ENCODE measurements at regions not wholly inside any gene's neighbourhood (a gene's known extent, or its start where the extent isn't known, plus 50 kb on each side); places are given as distances from the start of the nearest gene placed in this dataset.

DNA sequence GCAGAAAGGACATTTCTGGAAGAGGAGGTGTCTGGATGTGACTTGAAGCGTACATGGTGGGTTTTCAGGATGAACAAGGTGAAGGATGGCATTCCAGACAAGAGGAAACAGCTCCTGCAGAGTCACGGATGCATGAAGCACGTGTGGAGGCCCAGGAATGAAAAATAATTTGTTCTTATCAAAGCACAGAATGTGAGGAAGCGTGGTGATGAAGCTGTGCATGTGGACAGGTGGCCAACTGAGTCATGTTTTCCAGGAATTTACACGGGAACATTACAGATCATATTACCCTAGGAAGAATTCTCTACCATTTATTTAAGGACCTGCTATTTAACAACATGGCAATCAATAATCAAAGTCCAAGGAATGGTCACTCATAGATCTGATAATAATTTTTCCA is 413.2 kb upstream of the KLF6 start:
- DNase-seq (ENCODE audit: low read depth in 2 of 2): no peak

DNA sequence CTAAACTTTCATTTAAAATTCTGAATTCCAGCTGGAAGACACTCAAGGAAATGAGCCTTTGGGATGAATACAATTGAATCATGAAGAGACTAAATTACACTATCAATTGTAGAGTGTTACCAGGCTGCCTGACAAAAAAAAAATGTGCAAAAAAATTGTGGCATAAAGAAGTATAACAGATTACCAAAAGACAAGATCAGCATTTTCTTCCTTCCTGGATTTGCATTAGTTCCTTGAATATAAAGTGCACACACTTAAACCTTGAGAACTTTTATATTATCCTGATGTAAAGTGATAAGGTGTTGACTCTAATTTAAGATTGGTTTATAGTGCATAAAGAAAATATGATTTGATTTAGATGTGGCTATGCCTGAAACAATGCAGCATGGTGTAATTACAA is 412.7 kb upstream of the KLF6 start:
- DNase-seq (ENCODE audit: low read depth in 2 of 2): no peak

DNA sequence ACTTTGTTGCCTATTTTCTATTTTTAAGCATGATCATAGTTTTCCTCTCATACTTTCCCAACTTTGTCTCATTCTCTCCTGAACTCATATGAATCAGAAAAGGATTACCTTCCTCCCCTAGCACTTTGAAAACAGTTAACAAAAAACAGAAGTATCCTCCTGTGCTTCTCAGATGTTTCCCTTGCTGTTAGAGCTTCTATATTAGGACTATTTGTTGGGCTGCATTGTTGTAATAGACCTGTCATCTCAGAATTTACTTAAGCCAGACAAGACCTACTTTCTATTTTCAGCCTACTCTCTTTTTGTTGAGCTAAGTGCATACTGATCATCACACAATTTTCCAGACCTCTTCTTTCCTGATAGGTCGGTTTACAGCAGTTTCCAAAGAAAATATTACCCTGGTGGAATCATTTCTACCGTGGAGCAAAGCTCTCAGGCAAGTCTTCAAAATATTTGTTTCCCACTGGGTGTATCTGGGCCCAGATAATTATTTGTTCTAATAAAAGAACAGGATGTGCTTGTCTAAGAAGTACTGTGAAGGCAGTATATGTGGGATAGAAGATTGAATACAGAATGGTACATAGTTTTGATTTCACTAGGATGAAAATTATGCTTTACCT is 411.9 kb upstream of the KLF6 start:
- no peak for DNase-seq (ENCODE audit: low read depth in 2 of 2)

DNA sequence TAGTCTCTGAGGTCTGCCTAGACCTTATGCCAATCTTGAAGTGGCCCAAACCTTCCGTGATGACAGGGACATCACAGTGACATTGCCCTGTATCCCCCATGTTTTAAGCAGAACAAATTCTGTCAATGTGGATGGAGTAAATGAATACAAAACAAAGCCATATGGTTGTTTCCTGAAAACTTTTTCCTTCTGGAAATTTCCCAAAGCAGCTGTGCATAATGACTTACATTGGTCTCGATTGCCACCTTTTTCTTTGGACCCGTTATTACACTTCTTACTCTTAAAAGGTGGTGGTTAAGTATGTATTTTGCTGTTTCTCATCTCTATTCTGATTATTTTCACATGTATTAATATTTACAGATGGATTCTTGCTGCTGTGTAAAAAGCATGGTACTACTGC is 411.2 kb upstream of the KLF6 start:
- no peak for DNase-seq (ENCODE audit: low read depth in 2 of 2)

DNA sequence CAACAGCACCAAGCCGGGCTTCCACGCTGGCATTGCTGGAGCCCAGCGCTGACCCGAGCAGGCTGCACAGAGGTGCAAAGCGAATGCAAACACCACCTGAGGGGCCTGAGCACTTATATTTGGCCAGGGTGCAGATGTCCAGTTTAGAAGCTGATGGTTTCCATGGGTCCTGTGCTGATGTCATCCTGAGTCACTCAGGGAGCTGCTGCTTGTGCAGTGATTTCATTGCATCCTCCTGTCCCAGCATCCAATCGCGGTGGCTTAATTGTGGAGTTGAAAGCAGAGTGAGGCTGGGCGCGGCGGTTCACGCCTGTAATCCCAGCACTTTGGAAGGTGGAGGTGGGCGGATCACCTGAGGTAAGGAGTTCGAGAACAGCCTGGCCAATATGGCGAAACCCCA is 410.2 kb upstream of the KLF6 start:
- no peak for DNase-seq (ENCODE audit: low read depth in 2 of 2)

DNA sequence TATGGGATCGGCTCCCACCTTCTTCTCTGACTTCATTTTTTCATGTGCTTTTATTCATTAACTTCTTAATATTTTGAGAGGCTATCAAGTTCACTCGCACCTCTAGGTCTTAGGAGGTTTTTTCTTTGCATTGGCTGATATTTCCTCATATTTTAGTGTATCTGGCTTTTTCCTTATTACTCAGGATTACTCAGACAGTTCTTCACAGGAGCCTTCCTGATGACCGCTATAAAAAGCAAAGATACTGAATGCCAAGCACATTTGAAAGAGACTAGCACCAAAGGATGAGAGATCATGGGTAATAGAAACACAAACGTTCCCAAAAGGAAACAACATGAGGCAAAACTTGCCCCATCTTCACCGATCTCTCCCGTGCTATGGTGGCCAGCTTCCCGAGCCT is 409.2 kb upstream of the KLF6 start:
- DNase-seq (ENCODE audit: low read depth in 2 of 2): no peak

DNA sequence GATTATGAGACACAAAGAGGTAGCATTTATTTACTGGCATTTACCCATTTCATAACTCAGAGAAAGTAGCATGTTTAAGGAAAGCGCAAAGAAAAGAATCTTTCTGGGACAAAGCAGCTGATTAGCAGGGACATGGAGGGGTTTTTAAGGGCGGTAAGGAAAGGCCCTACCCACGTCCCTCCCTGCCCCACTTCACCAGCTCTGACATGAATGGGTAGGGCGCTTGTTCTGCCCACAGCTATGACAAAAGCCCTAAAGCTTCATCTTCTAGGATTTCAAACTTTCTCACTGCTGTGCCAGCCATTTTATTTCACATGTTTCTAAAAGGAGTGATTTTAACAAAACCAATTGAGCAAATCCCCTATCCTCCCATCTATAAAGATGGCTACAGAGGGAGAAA is 406.9 kb upstream of the KLF6 start:
- DNase-seq (ENCODE audit: low read depth in 2 of 2): no peak

DNA sequence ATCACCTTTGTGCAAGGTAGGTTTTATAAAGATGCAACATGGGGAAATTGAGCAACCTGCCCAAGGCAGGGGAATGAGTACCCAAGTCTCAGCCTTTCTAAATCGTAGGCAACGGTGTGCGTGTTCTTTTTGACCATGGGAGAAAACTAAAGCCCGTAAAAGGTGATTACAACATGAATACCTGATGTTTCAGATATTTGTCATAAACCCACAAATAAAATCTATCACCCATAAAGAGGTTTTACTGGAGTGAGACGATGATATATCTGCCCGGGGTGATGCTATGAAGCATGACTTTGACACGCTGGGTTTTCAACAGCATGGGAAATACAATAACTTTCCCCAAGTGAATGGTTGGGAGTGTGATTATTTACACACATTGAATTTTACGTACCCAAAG is 406.3 kb upstream of the KLF6 start:
- no peak for DNase-seq (ENCODE audit: low read depth in 2 of 2)

DNA sequence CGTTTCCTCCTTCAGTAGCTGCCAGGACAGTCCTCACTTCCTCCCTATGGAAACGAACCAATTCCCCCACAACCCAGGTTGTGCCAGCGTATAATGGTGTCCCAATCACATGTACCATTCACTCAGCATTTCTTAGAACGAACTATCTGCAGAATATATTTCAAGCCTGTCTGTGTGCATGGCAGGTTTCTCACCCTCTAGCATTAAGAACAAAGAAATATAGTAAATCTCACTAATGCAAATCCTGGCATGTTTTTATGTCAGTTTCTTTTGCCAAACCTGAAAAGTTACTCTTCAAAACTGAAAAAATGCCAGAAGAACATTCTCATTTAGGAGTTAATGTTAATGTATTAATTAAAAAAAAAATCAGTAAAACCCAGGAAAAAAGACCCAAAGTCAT is 405.9 kb upstream of the KLF6 start:
- DNase-seq (ENCODE audit: low read depth in 2 of 2): no peak

DNA sequence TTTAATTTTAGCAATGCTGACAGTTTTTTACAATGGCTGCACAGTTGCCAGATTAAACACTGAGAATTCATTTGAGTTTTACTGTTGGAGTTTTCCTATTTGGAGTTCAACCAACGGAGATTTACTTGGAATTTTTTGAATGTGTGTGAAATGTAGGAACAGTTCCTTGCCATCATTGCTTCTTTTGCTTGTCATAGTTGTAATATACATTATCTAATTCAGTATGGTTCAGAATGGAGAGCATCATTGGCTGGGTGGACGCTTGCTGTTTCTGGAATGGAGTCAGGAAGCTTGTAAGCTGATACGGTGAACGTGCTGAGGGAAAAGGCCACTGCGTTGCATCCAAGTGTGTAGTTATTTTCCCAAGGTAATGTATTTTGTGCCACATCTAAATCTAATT is 404.3 kb upstream of the KLF6 start:
- no peak for DNase-seq (ENCODE audit: low read depth in 2 of 2)

DNA sequence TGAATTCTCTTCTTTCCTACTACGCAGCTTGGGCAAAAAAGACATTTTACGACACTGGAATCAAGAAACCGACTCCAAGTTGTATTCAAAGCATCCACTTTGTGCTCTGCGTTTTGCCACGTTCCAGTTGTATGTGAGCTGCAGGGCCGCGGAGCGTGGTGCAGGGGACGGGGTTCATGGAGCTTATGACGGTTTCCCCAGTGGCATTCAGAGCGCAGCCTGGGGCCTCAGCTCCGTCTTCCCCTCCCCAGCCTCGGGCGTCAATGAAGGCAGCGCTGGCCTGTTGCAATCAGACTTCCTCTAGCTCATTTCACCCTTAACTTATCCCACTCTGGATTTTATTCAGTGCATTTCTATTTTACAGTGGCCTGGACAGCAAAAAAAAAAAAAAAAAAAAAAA is 403.4 kb upstream of the KLF6 start:
- no peak for DNase-seq (ENCODE audit: low read depth in 2 of 2)

DNA sequence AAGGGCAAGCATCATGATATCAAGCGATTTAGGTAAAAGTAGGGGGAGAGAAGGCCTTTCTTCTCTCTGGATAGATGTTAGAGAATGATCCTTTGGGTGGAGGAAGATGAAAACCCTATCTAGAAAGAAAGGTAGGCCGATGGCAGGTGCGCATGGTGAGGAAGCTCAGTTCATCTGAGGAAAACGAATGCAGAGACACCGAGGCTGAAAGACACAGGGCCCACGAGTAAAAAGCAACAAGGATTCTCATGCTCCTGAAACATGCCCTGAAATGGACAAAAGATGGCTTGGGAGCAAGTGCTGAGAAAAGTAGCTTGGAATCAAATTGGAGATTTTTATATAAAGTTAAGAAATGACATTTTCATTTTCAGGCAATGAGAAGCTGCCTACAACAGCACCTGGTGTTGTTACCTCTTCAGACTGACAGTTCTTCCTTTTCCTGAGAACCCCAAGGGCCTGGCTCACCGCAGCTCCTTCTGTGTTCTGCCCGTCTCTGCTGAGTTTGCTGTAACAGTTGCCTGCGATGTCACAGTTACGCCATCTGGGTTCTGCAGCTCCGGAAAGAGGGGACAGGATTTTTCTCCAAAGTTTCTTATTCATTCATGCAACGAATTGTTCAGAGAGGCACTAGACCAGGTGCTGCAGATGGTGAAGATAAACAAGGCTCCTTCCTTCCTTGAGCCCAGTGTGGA is 402.0 kb upstream of the KLF6 start:
- no peak for DNase-seq (ENCODE audit: low read depth in 2 of 2)

DNA sequence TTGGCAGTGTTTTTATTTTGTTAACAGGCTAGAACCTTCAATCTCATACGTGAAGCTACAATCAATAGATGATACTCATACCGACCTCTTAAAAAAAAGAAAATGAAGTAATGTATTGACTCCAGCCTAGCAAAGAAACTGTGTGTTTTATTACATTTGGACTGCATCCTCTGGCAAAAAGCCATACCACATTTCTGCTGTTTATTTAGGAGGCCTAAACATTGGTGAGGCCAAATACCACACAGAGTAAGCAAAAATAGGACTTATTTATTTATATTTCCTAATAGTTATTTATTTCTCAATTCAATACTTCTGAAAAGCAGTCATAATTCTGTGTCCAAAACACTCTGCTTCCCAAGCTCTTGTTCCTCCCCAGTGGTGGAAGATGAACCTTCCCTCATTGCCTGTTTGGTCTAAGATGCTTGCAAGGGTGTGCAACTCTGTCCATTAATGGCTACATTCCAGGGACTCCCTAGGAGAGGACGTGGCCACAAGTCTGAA is 398.8 kb upstream of the KLF6 start:
- DNase-seq (ENCODE audit: low read depth in 2 of 2): no peak

DNA sequence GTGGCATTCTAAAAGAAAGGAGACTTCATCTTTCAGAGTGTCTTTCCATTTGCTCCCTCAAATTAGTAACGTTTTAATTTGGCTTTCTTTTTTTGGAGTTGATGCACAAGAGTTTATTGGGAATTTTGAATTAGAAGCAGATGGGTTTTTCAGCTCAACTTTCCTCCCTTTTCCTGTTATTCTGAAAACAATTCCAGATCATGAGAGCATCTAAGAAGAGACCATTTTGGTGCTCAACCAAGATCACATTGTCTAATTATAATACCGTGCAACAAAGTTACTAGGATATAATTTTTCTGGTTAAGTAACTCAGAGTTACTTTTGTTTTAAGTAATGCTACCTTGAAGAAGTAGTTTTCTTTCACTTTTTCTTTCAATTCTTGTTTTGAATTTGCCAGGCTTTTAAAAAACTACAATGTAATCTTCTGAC is 396.6 kb upstream of the KLF6 start:
- DNase-seq (ENCODE audit: low read depth in 2 of 2): no peak

DNA sequence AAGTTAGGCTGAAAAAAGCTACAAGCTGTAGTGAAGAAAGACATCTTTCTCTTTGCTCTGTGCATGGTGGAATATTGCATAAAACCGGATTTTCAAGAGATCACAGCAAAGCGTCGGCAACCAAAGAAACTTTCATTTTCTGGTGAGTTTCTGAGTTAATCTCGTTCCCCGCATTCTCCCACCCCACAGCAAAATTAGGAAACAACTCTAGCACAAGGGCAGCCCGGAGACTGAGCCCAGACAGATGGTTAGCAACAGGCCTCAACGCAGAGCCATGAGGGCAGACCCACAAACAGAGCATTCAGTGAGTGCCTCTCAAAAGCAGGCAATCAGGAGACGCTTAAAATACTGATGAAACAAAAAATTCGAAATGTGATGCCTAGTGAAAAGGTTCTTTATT is 396.1 kb upstream of the KLF6 start:
- no peak for DNase-seq (ENCODE audit: low read depth in 2 of 2)

DNA sequence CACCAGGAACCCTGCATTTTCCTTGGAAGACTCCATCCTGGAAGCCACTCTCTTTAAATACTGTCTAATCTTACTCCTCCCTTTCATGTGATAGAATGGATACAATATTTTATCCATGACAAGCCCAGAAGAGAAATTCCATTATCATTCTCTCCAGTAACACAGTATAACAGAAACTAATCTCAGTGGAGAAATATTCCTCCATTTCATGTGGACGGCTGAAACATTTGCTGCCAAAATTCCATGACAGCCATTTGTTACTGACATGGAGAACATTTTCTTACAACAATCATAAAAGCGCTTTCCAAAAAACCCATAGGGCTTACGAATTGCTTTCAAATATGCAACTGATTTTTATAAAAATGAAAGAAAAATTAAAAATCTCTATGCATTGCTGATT is 392.8 kb upstream of the KLF6 start:
- no peak for DNase-seq (ENCODE audit: low read depth in 2 of 2)

DNA sequence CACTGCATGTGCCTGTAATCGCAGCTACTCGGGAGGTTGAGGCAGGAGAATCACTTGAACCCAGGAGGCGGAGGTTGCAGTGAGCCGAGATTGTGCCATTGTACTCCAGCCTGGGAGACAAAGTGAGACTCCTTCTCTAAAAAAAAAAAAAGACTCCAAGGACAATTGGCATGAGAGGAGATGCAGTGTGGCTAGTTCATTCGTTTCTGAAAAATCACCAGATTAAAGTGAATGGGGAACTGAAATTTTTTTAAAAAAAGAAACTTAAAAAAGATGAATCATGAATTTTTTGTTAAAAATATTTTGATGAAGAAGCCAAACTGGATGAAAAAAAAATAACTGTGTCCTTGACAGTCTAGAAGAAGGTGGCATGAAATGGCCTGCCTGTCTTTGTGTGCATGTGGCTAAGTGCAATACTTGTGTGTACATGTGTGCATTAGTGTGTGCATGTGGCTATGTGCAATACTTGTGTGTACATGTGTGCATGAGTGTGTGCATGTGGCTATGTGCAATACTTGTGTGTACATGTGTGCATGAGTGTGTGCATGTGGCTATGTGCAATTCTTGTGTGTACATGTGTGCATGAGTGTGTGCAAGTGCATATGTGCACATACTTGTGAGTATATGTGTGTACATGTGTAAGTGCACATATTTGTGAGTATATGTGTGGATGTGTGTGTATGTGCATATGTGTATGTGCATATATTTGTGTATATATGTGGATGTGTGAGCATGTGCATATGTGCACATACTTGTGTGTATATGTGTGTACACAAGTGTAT is 391.7 kb upstream of the KLF6 start:
- DNase-seq (ENCODE audit: low read depth in 2 of 2): no peak

DNA sequence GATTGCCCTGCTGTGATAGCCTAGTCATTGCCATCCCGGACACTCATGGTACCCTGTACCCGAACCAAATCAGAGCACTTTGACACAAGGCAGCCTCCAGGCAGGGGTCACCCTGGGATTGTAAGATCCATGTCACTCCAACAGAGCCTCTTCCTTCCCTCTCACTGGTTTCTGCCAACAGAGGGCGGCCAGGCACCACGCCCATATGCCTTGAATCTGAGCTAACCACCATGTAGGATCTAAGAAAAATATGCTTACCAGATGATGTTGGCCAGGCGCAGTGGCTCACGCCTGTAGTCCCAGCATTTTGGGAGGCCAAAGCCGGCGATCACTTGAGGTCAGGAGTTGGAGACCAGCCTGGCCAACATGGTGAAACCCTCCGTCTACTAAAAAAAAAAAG is 389.2 kb upstream of the KLF6 start:
- no peak for DNase-seq (ENCODE audit: low read depth in 2 of 2)

DNA sequence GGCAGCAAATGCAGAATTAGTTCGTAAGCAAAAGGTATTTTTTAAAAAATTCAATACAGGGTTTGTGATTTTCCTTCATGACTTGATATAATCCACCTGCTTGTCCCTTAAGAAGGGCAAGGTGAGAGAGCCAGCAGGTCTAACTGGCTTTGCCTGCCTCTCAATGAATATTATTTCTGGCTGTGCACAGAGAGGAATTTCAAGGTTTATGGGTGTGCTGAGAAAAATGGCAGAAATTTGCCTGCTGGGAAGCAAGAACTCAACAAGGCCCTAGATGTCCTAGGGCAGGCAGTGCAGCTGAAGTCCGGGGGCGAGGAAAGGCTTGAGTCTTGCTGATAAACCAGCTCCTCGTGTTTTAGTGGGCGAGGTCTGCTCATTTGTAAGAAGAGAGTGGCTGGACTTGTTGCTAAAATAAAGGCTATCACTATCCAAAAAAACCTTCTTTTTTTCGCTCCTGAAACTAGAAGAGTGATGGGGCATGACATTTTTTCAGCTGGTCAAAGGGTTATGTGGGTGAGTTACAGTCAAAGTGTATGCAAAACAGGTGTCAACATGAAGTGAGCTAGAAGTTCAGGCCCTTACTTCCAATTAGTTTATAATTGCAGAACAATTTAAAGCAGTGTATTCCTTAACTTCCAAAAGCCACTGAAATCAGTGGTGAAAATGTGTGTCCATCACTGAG is 385.8 kb upstream of the KLF6 start:
- no peak for DNase-seq (ENCODE audit: low read depth in 2 of 2)

DNA sequence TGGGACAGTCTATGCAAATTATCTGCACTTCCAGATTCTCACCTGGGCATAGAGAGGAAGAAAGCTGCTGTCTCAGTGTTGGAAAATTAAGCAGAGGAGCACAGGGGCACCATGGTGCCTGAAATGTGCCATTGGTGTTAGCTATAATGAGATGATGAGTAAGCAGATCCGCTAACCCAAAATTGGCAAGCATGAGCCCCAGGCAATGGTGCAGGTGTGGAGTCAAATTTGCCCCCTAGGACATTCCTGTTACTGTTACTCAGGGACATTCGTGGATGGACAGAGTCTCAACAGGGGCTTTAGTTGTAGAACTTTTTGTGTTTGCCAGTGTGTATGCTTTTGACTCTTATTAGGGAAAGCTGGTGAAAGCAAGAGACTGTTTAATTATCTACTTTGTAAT is 385.2 kb upstream of the KLF6 start:
- DNase-seq (ENCODE audit: low read depth in 2 of 2): no peak

DNA sequence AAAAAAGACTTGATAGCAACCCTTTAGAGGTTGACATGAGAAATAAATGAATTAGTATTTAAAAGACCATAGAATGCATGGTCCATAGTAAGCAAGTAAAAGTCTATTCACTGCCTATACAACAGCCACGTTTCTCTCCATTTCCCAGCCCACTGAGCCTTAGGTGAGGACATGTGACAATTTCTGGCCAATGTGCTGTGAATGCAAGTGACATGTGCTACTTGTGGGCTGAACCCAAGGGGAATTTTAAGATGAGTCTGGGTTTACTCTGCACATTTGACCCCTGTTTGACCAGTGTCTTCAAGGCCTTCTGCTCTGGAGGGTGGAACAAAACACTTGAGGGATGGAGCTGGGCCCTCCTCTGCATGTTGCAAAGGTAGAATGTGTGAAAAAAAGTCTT is 384.4 kb upstream of the KLF6 start:
- no peak for DNase-seq (ENCODE audit: low read depth in 2 of 2)

DNA sequence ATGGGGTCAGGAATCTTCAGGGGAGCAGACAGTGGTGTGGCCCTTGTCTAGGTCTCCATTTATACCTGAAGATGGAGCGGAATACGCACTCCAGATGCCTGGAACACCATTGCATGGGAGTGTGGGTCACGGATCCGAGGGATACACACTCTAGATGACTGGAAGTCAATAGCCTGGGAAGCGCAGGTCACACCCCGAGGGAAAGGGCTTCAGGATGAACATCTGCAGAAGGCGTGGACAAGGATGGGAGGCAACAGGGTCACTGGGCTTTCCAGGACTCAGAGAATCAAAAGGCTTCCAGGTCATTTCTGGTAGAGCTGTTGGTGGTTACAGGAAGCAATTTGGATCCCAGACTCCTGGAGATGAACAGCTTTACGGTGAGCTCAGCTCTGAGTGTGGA is 382.2 kb upstream of the KLF6 start:
- no peak for DNase-seq (ENCODE audit: low read depth in 2 of 2)

Measured in activated CD4-positive, alpha-beta T cell treated with anti-CD3 and anti-CD28 coated beads for 24 hours (primary cell).